SH-SY5Y (cell line): ENCODE measurements at regions not wholly inside any gene's neighbourhood (a gene's known extent, or its start where the extent isn't known, plus 50 kb on each side); places are given as distances from the start of the nearest gene placed in this dataset.

Source experiments
- GATA2 ChIP-seq: IDR thresholded peaks from 2 replicates; pipeline ENCODE4 v1.6.1; 2011; ENCODE audit warnings: mild to moderate bottlenecking, low read depth, low read length
- GATA3 ChIP-seq: IDR thresholded peaks from 2 replicates; pipeline ENCODE4 v1.6.1; 2011; ENCODE audit warnings: low read depth, mild to moderate bottlenecking, low read length, moderate library complexity

GRCh38 chr4:128682942-128683666 lies 126.4 kb upstream of the JADE1 start:
- TF ChIP-seq GATA2: no peak
- TF ChIP-seq GATA3: no peak
